ENCODE measurements at regions not wholly inside any gene's neighbourhood (a gene's known extent, or its start where the extent isn't known, plus 50 kb on each side); places are given as distances from the start of the nearest gene placed in this dataset.

DNA sequence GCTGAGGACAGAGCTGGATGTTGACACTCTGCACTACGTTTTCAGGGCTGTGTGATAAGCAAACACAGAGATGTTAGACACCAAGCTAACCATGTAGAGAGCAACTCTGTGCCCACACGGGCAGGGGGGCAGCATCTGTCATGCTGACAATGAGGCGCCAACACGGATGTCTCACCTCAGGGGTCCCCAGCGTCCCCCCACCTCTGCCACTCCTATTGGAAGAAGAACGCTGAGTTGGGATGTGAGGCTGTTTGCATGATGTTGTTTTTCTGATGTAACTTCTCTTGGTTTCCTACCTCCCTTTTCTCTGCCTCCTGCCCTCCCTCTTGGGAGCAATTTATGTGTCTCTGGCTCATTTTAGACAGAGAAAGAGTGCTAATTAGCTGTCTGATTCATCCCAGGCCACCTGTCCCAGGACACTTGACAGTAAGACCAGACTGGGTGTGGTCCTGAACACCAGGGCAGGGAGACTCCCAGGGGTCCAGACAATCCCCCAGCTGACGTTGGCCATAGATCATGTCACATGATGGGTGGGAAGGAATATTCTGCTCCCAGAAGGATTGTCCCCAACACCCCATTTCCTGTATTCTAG, 89.2 kb upstream of the NCAM1 start:
- no peak for TF ChIP-seq POLR2A (IDR thresholded peaks at IDR 0.05; ENCODE audit: low read depth, low read length)
- TF ChIP-seq, protein P1, sequence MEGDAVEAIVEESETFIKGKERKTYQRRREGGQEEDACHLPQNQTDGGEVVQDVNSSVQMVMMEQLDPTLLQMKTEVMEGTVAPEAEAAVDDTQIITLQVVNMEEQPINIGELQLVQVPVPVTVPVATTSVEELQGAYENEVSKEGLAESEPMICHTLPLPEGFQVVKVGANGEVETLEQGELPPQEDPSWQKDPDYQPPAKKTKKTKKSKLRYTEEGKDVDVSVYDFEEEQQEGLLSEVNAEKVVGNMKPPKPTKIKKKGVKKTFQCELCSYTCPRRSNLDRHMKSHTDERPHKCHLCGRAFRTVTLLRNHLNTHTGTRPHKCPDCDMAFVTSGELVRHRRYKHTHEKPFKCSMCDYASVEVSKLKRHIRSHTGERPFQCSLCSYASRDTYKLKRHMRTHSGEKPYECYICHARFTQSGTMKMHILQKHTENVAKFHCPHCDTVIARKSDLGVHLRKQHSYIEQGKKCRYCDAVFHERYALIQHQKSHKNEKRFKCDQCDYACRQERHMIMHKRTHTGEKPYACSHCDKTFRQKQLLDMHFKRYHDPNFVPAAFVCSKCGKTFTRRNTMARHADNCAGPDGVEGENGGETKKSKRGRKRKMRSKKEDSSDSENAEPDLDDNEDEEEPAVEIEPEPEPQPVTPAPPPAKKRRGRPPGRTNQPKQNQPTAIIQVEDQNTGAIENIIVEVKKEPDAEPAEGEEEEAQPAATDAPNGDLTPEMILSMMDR (IDR thresholded peaks at IDR 0.05; ENCODE audit: extremely low read depth in 1 of 2, insufficient read depth in 1 of 2, low read depth in 1 of 2, low read length in 2 of 2) = no peak
- no peak for TF ChIP-seq EZH2 (IDR thresholded peaks at IDR 0.05; ENCODE audit: borderline replicate concordance, low read depth, low read length, severe bottlenecking)
